IMR-90 (cell line): ENCODE measurements at regions not wholly inside any gene's neighbourhood (a gene's known extent, or its start where the extent isn't known, plus 50 kb on each side); places are given as distances from the start of the nearest gene placed in this dataset.

ENCODE experiments used
- ATAC-seq: fragments of 200-7000 bp; cut with Tn5 transposase; 2 replicates; pipeline ENCODE4 v1.9.1; 2020; ENCODE audit warnings: low read depth, mild to moderate bottlenecking, moderate library complexity
- BruUV-seq: library from RNA; stranded (reverse); fragments of 400-500 nt; replicated peaks from 2 replicates; lab custom pipeline; 2021; lab: Mats Ljungman, UMichigan
- CTCF ChIA-PET: fragments of 300-600 bp; formaldehyde crosslinking; extraction: SDS; loops from one replicate; lab custom pipeline; 2021; ENCODE audit warnings: antibody characterized with exemption; lab: Yijun Ruan, JAX
- POLR2A ChIA-PET: fragments of 300-600 bp; sonication (Branson Sonifier 250); formaldehyde crosslinking; loops from one replicate; lab custom pipeline; 2022; ENCODE audit warnings: antibody characterized with exemption; ENCODE audit not compliant: unreplicated experiment; lab: Charles Lee
- DNase-seq: peaks from one replicate; pipeline ENCODE4 v3.0.0; 2013
- H2AFZ ChIP-seq: replicated peaks from 2 replicates; pipeline ENCODE3; 2013; ENCODE audit warnings: low read length, mild to moderate bottlenecking; ENCODE audit not compliant: poor library complexity
- H2AK5ac ChIP-seq: 2 replicates; pipeline ENCODE4 v1.6.1; 2013; ENCODE audit warnings: low read depth, low read length, inconsistent platforms
- H2AK9ac ChIP-seq: replicated peaks from 2 replicates; pipeline ENCODE3; 2013; ENCODE audit warnings: mild to moderate bottlenecking, low read depth, low read length, moderate library complexity; ENCODE audit not compliant: poor library complexity
- H2BK120ac ChIP-seq: 2 replicates; pipeline ENCODE4 v1.6.1; 2013; ENCODE audit warnings: low read depth, low read length, inconsistent platforms
- H2BK15ac ChIP-seq: 3 replicates; pipeline ENCODE4 v1.6.1; 2013; ENCODE audit warnings: low read depth, low read length, inconsistent platforms
- H2BK20ac ChIP-seq: 2 replicates; pipeline ENCODE4 v1.6.1; 2013; ENCODE audit warnings: low read depth, mild to moderate bottlenecking, inconsistent platforms, low read length, moderate library complexity
- H2BK5ac ChIP-seq: 2 replicates; pipeline ENCODE4 v1.6.1; 2013; ENCODE audit warnings: mild to moderate bottlenecking, low read depth, low read length, inconsistent platforms; ENCODE audit not compliant: poor library complexity, severe bottlenecking
- H3K14ac ChIP-seq: replicated peaks from 2 replicates; pipeline ENCODE4 v1.6.1; 2013; ENCODE audit warnings: low read depth, low read length, inconsistent platforms
- H3K18ac ChIP-seq: 2 replicates; pipeline ENCODE4 v1.6.1; 2013; ENCODE audit warnings: low read depth, low read length, control low read depth
- H3K23ac ChIP-seq: 2 replicates; pipeline ENCODE4 v1.6.1; 2013; ENCODE audit warnings: low read depth, low read length, inconsistent platforms
- H3K27ac ChIP-seq: 2 replicates; pipeline ENCODE4 v1.5.1; 2013; ENCODE audit warnings: mild to moderate bottlenecking, control low read depth, low read length; ENCODE audit not compliant: insufficient read depth
- H3K27me3 ChIP-seq: 2 replicates; pipeline ENCODE4 v1.6.1; 2013; ENCODE audit warnings: low read length; ENCODE audit not compliant: control insufficient read depth, insufficient read depth
- H3K36me3 ChIP-seq: 2 replicates; pipeline ENCODE4 v1.6.1; 2013; ENCODE audit warnings: low read length, mixed read lengths; ENCODE audit not compliant: control insufficient read depth, insufficient read depth
- H3K4ac ChIP-seq: 2 replicates; pipeline ENCODE4 v1.6.1; 2013; ENCODE audit warnings: low read depth, low read length, inconsistent platforms
- H3K4me1 ChIP-seq: 2 replicates; pipeline ENCODE4 v1.6.1; 2013; ENCODE audit warnings: low read length, mixed read lengths; ENCODE audit not compliant: control insufficient read depth, insufficient read depth
- H3K4me2 ChIP-seq: 2 replicates; pipeline ENCODE4 v1.6.1; 2013; ENCODE audit warnings: low read depth, mild to moderate bottlenecking, control low read depth, low read length, moderate library complexity
- H3K4me3 ChIP-seq: 2 replicates; pipeline ENCODE4 v1.5.1; 2013; ENCODE audit warnings: low read depth, mild to moderate bottlenecking, control low read depth, low read length, moderate library complexity; ENCODE audit not compliant: insufficient read depth
- H3K56ac ChIP-seq: 2 replicates; pipeline ENCODE4 v1.6.1; 2013; ENCODE audit warnings: low read length, inconsistent platforms; ENCODE audit not compliant: insufficient read depth; ENCODE audit errors: extremely low read depth
- H3K79me1 ChIP-seq, 2 experiments: 2 replicates each; pipeline ENCODE4 v1.6.1; 2013; ENCODE audit warnings: low read length in 2 of 2, inconsistent platforms in 1 of 2, low read depth in 1 of 2
- H3K9ac ChIP-seq: 2 replicates; pipeline ENCODE4 v1.6.1; 2013; ENCODE audit warnings: low read depth, low read length, control low read depth
- H3K9me1 ChIP-seq: 2 replicates; pipeline ENCODE4 v1.6.1; 2013; ENCODE audit warnings: low read length, inconsistent platforms; ENCODE audit not compliant: insufficient read depth
- H3K9me3 ChIP-seq: 2 replicates; pipeline ENCODE4 v1.6.1; 2013; ENCODE audit warnings: low read length; ENCODE audit not compliant: control insufficient read depth, insufficient read depth
- H4K20me1 ChIP-seq: 2 replicates; pipeline ENCODE4 v1.6.1; 2013; ENCODE audit warnings: low read length, inconsistent platforms; ENCODE audit not compliant: insufficient read depth
- H4K5ac ChIP-seq: 2 replicates; pipeline ENCODE4 v1.6.1; 2013; ENCODE audit warnings: mild to moderate bottlenecking, low read depth, low read length, control low read depth
- H4K8ac ChIP-seq, 2 experiments: 2 replicates each; pipeline ENCODE4 v1.6.1; 2013; ENCODE audit warnings: low read depth in 2 of 2, low read length in 2 of 2, control low read depth in 1 of 2, inconsistent platforms in 1 of 2
- H4K91ac ChIP-seq: 2 replicates; pipeline ENCODE4 v1.6.1; 2013; ENCODE audit warnings: low read depth, low read length, inconsistent platforms; ENCODE audit not compliant: insufficient read depth
- CEBPB ChIP-seq: IDR thresholded peaks from 2 replicates; pipeline ENCODE4 v1.6.1; 2012; ENCODE audit warnings: low read depth, low read length, improper control_type of control experiment
- MAFK ChIP-seq: IDR thresholded peaks from 2 replicates; pipeline ENCODE4 v1.6.1; 2012; ENCODE audit warnings: low read depth, low read length, improper control_type of control experiment
- RCOR1 ChIP-seq: IDR thresholded peaks from 2 replicates; pipeline ENCODE4 v1.6.1; 2012; ENCODE audit warnings: mild to moderate bottlenecking, low read length, improper control_type of control experiment; ENCODE audit not compliant: insufficient replicate concordance
- RFX5 ChIP-seq: IDR thresholded peaks from 2 replicates; pipeline ENCODE4 v1.8.0; 2012; ENCODE audit warnings: low read depth, mild to moderate bottlenecking, low read length, moderate library complexity
- USF2 ChIP-seq: fragments of 150-350 bp; IDR thresholded peaks from 2 replicates; pipeline ENCODE4 v1.6.1; 2017; ENCODE audit warnings: mild to moderate bottlenecking, antibody characterized with exemption, low read length, low read depth
- dilution Hi-C: fragments of 300-500 bp; cut with HindIII; formaldehyde crosslinking; loops from one replicate; pipeline ENCODE4 v1.14.3; 2018; ENCODE audit warnings: low sequenced_read_pairs; ENCODE audit not compliant: unreplicated experiment
- in situ Hi-C: fragments of 300-500 bp; cut with MboI; formaldehyde crosslinking; loops from 3 replicates; pipeline ENCODE4 v1.14.3; 2019; ENCODE audit warnings: low sequenced_read_pairs, inconsistent platforms, mixed read lengths
- intact Hi-C: fragments of 100-400 bp; cut with micrococcal nuclease; formaldehyde crosslinking; loops from 2 replicates; pipeline ENCODE4 v1.10.0; 2022

- Histone ChIP-seq H3K9ac (no peak overlapping the region), H3K18ac (no peak overlapping the region), H3K79me1 (no peaks in the 10 kb centered on the region), H3K4me2 (no peak overlapping the region), H2BK15ac (no peak overlapping the region), H2BK20ac (no peak overlapping the region), H2AFZ (no peak overlapping the region), H4K5ac (no peak overlapping the region), H3K23ac (no peak overlapping the region), H2BK120ac (no peak overlapping the region), H3K9me1 (no peaks in the 10 kb centered on the region), H3K27ac (no peak overlapping the region), H3K14ac (no peak overlapping the region), H3K4ac (no peak overlapping the region), H3K4me1 (peaks cover 1% of the 10 kb centered on the region; the same call in 1 of the 2 replicates), H4K20me1 (no peaks in the 10 kb centered on the region), H3K4me3 (no peak overlapping the region), H3K9me3 (no peaks in the 10 kb centered on the region), H3K27me3 (no peaks in the 10 kb centered on the region), H3K56ac (no peak overlapping the region), H3K36me3 (no peaks in the 10 kb centered on the region), H4K8ac (no peak overlapping the region), H2AK9ac (no peak overlapping the region), H2BK5ac (no peak overlapping the region), H4K91ac (no peak overlapping the region), H2AK5ac (no peak overlapping the region)
- ChIA-PET CTCF (no interaction called here), POLR2A (no interaction called here)
- in situ Hi-C loops (no loop called here), dilution Hi-C loops (no loop called here), intact Hi-C loops (no loop called here)
- no peak for ATAC-seq
- no peak for DNase-seq
- TF ChIP-seq MAFK: no peak
- no peak for TF ChIP-seq USF2
- no peak for TF ChIP-seq RFX5
- no peak for TF ChIP-seq RCOR1
- TF ChIP-seq CEBPB: no peak
- no TSS peak for BruUV-seq
Measured at GRCh38 chr5:57572461-57572860, 89.8 kb upstream of the ACTBL2 start.
